Stomach (tissue), 4 donors: ENCODE measurements at regions not wholly inside any gene's neighbourhood (a gene's known extent, or its start where the extent isn't known, plus 50 kb on each side); places are given as distances from the start of the nearest gene placed in this dataset.

Experiments used
- POLR2AphosphoS5 ChIP-seq, 3 donors: sonication (generic); formaldehyde crosslinking; IDR thresholded peaks; one replicate each; pipeline ENCODE4 v1.6.1; 2016; ENCODE audit warnings: antibody characterized with exemption in 3 of 3
- TF ChIP-seq, protein P1 (sequence below), 7 experiments: fragments of 450-650 bp in 4 of 7; fragments of 200-600 bp in 3 of 7; sonication (generic) in 3 of 7; IDR thresholded peaks; one replicate each; pipeline ENCODE4 v1.5.1; 2016 to 2019; ENCODE audit warnings: antibody characterized with exemption in 7 of 7, control low read depth in 2 of 7, mild to moderate bottlenecking in 1 of 7

DNA sequence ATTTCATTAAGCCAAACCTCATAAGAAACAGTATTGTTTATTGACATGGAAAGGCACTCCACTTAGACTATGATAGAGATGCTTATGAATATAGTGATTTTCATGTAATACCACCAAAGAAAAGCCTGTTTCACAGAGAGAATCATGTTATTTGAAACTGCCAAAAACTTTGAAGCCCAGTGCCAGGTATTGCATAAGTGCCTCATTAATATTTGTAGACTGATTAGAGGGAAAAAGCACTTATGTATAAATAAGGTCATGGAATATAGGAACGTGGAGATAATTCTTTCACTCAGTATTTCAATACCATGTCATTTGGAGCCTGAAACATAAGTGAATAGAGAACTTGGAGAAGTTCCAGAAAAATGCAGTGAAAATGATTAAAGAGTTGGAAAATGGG lies 162.6 kb upstream of the CRIM1 start:
- TF ChIP-seq, protein P1, sequence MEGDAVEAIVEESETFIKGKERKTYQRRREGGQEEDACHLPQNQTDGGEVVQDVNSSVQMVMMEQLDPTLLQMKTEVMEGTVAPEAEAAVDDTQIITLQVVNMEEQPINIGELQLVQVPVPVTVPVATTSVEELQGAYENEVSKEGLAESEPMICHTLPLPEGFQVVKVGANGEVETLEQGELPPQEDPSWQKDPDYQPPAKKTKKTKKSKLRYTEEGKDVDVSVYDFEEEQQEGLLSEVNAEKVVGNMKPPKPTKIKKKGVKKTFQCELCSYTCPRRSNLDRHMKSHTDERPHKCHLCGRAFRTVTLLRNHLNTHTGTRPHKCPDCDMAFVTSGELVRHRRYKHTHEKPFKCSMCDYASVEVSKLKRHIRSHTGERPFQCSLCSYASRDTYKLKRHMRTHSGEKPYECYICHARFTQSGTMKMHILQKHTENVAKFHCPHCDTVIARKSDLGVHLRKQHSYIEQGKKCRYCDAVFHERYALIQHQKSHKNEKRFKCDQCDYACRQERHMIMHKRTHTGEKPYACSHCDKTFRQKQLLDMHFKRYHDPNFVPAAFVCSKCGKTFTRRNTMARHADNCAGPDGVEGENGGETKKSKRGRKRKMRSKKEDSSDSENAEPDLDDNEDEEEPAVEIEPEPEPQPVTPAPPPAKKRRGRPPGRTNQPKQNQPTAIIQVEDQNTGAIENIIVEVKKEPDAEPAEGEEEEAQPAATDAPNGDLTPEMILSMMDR (IDR thresholded peaks at IDR 0.05) = no peak
- no peak for TF ChIP-seq POLR2AphosphoS5 (IDR thresholded peaks at IDR 0.05)
